ENCODE measurements at regions not wholly inside any gene's neighbourhood (a gene's known extent, or its start where the extent isn't known, plus 50 kb on each side); places are given as distances from the start of the nearest gene placed in this dataset.
A peak's percentile ranks its signal among the peaks of the same experiment; 100 is the strongest.

DNA sequence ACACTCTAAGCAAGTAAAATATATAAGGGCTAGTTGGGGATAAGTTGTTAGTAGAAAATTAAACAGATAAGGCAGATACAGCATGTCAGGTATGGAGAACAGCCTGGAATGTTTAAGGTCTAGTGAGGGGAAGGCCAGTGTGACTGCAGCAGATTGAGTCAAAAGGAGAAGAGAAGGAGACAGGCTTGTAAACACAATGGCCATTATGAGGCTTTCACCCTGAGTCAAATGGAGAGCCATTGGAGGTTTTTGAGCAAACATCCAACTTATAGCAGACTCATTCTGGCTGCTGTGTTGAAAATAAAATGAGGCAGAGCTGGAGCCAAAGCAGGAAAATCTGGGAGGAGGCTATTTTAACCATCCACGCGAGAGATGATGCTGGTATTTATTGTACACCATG lies 142.0 kb downstream of the DUSP6 start:
- H3K4me3 ChIP-seq (ENCODE audit: low read depth in 2 of 2, low read length in 1 of 2): no peak overlapping the region
- no peaks in the 10 kb centered on the region for H3K36me3 ChIP-seq (replicated peaks in 1 of 2; ENCODE audit: control insufficient read depth in 1 of 2, insufficient read depth in 2 of 2, low read length in 1 of 2)
- DNase-seq: no peak
- H3K79me2 ChIP-seq (ENCODE audit: insufficient read depth): no peaks in the 10 kb centered on the region
- H4K20me1 ChIP-seq (ENCODE audit: insufficient read depth): no peaks in the 10 kb centered on the region
- ChIA-PET CTCF (no interaction called here), POLR2A (interaction anchor here (1.0 kb wide), 1 partner anchor 142 kb away, joined by 3 read pairs; the partner anchor contains the start of gene DUSP6)
- no peak overlapping the region for H2AFZ ChIP-seq (ENCODE audit: low read depth)
- H3K4me2 ChIP-seq: no peak overlapping the region
- no peak overlapping the region for H3K9ac ChIP-seq
- WGBS (ENCODE audit: low lambda C conversion rate): 100% methylated on average over 2 of the region's 2 CpGs
- H3K4me1 ChIP-seq (ENCODE audit: control insufficient read depth in 1 of 2, insufficient read depth in 2 of 2, low read depth in 1 of 2, low read length in 1 of 2): peaks cover 21 to 27% of the 10 kb centered on the region in 2 experiments; a peak in 3 of 4 replicates
- peak overlapping the region in 1 of 2 experiments; percentile 16; a peak in 1 of 4 replicates for H3K27ac ChIP-seq (ENCODE audit: low read depth in 2 of 2, low read length in 1 of 2)
- peaks cover 6% of the 10 kb centered on the region for H3F3A ChIP-seq (replicated peaks; ENCODE audit: insufficient read depth)
- H3K9me3 ChIP-seq: no peaks in the 10 kb centered on the region
- no peaks in the 10 kb centered on the region for H3K27me3 ChIP-seq (ENCODE audit: insufficient read depth)
- TF ChIP-seq RXRA (IDR thresholded peaks at IDR 0.05; ENCODE audit: borderline replicate concordance, low read depth) (no peak), ZBTB33 (IDR thresholded peaks at IDR 0.05; ENCODE audit: borderline replicate concordance, low read depth) (no peak), ELF1 (IDR thresholded peaks at IDR 0.05) (no peak), MEF2A (IDR thresholded peaks at IDR 0.05; ENCODE audit: borderline replicate concordance, low read depth) (no peak), FOXJ3 (CRISPR knock-in tag; IDR thresholded peaks at IDR 0.05) (no peak), RAD21 (IDR thresholded peaks at IDR 0.05; ENCODE audit: low read length) (no peak), GABPA (IDR thresholded peaks at IDR 0.05; ENCODE audit: low read depth) (no peak), RFX5 (IDR thresholded peaks at IDR 0.05; ENCODE audit: low read length) (no peak), NRF1 (IDR thresholded peaks at IDR 0.05; ENCODE audit: low read depth, low read length) (no peak), GATA2 (CRISPR knock-in tag; IDR thresholded peaks at IDR 0.05) (no peak), TAF1 (IDR thresholded peaks at IDR 0.05; ENCODE audit: borderline replicate concordance, low read depth, low read length) (no peak), YY1 (IDR thresholded peaks at IDR 0.05; ENCODE audit: low read depth) (no peak), RCOR1 (IDR thresholded peaks at IDR 0.05; ENCODE audit: low read length) (no peak)
- TF ChIP-seq, protein P1, sequence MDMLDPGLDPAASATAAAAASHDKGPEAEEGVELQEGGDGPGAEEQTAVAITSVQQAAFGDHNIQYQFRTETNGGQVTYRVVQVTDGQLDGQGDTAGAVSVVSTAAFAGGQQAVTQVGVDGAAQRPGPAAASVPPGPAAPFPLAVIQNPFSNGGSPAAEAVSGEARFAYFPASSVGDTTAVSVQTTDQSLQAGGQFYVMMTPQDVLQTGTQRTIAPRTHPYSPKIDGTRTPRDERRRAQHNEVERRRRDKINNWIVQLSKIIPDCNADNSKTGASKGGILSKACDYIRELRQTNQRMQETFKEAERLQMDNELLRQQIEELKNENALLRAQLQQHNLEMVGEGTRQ (IDR thresholded peaks at IDR 0.05; ENCODE audit: borderline replicate concordance, low read depth, low read length): no peak
- TF ChIP-seq, protein P2, sequence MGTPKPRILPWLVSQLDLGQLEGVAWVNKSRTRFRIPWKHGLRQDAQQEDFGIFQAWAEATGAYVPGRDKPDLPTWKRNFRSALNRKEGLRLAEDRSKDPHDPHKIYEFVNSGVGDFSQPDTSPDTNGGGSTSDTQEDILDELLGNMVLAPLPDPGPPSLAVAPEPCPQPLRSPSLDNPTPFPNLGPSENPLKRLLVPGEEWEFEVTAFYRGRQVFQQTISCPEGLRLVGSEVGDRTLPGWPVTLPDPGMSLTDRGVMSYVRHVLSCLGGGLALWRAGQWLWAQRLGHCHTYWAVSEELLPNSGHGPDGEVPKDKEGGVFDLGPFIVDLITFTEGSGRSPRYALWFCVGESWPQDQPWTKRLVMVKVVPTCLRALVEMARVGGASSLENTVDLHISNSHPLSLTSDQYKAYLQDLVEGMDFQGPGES (IDR thresholded peaks at IDR 0.05; ENCODE audit: low read depth, low read length): no peak
- TF ChIP-seq, protein P3, sequence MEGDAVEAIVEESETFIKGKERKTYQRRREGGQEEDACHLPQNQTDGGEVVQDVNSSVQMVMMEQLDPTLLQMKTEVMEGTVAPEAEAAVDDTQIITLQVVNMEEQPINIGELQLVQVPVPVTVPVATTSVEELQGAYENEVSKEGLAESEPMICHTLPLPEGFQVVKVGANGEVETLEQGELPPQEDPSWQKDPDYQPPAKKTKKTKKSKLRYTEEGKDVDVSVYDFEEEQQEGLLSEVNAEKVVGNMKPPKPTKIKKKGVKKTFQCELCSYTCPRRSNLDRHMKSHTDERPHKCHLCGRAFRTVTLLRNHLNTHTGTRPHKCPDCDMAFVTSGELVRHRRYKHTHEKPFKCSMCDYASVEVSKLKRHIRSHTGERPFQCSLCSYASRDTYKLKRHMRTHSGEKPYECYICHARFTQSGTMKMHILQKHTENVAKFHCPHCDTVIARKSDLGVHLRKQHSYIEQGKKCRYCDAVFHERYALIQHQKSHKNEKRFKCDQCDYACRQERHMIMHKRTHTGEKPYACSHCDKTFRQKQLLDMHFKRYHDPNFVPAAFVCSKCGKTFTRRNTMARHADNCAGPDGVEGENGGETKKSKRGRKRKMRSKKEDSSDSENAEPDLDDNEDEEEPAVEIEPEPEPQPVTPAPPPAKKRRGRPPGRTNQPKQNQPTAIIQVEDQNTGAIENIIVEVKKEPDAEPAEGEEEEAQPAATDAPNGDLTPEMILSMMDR (IDR thresholded peaks at IDR 0.05): no peak
- H3K9me2 ChIP-seq: no peaks in the 10 kb centered on the region
